H1 (cell line): ENCODE measurements at regions not wholly inside any gene's neighbourhood (a gene's known extent, or its start where the extent isn't known, plus 50 kb on each side); places are given as distances from the start of the nearest gene placed in this dataset.

Experiments
- CTCF ChIA-PET: fragments of 300-600 bp; sonication (Branson Sonifier 250); formaldehyde crosslinking; loops from one replicate; lab custom pipeline; 2021; ENCODE audit not compliant: partially characterized antibody; lab: Charles Lee
- POLR2A ChIA-PET: fragments of 300-600 bp; sonication (Branson Sonifier 250); formaldehyde crosslinking; loops from one replicate; lab custom pipeline; 2021; ENCODE audit warnings: inconsistent platforms; ENCODE audit not compliant: partially characterized antibody; lab: Charles Lee
- DNase-seq, 2 experiments: peaks; one replicate each; pipeline versions ENCODE4 v3.0.0 to v3.0.0-alpha.2; 2010 to 2022; ENCODE audit warnings: low spot score in 2 of 2, low read depth in 1 of 2, mixed read lengths in 1 of 2
- FAIRE-seq: peaks from 2 replicates; lab custom pipeline; 2011; peaks lifted over from hg19 to GRCh38; lab: Jason Lieb, UNC
- H2AFZ ChIP-seq: 2 replicates; pipeline ENCODE4 v1.8.1; 2012; ENCODE audit warnings: low read length, inconsistent platforms
- H2AK5ac ChIP-seq: 2 replicates; pipeline ENCODE4 v1.6.1; 2013; ENCODE audit warnings: low read depth, low read length
- H2BK120ac ChIP-seq: replicated peaks from 2 replicates; pipeline ENCODE3; 2013; ENCODE audit warnings: low read depth, low read length, inconsistent platforms
- H2BK12ac ChIP-seq: 2 replicates; pipeline ENCODE4 v1.6.1; 2013; ENCODE audit warnings: low read depth, low read length
- H2BK15ac ChIP-seq: 2 replicates; pipeline ENCODE4 v1.6.1; 2013; ENCODE audit warnings: low read length
- H2BK20ac ChIP-seq: 2 replicates; pipeline ENCODE4 v1.6.1; 2013; ENCODE audit warnings: low read length
- H2BK5ac ChIP-seq: 2 replicates; pipeline ENCODE4 v1.6.1; 2013; ENCODE audit warnings: low read depth, low read length
- H3K14ac ChIP-seq: 2 replicates; pipeline ENCODE4 v1.6.1; 2013; ENCODE audit warnings: inconsistent platforms; ENCODE audit not compliant: insufficient read length
- H3K18ac ChIP-seq: 2 replicates; pipeline ENCODE4 v1.6.1; 2013; ENCODE audit warnings: low read length; ENCODE audit errors: extremely low read depth
- H3K23ac ChIP-seq: 2 replicates; pipeline ENCODE4 v1.6.1; 2013; ENCODE audit warnings: inconsistent platforms; ENCODE audit not compliant: insufficient read length
- H3K23me2 ChIP-seq: 2 replicates; pipeline ENCODE4 v1.6.1; 2013; ENCODE audit warnings: low read depth, low read length
- H3K27ac ChIP-seq: 2 replicates; pipeline ENCODE4 v1.6.1; 2011; ENCODE audit warnings: low read depth, low read length, inconsistent platforms
- H3K27me3 ChIP-seq, 4 experiments: replicated peaks in 1 of 4; 1 replicate in 1 of 4; 2 replicates in 3 of 4; pipeline versions ENCODE4 v1.6.1 to v1.8.1; 2011 to 2013; ENCODE audit warnings: low read length in 3 of 4, mild to moderate bottlenecking in 3 of 4, inconsistent platforms in 2 of 4, mixed read lengths in 2 of 4, moderate library complexity in 1 of 4; ENCODE audit not compliant: control insufficient read depth in 3 of 4, insufficient read depth in 3 of 4; ENCODE audit errors: extremely low read depth in 1 of 4
- H3K36me3 ChIP-seq, 4 experiments: 2 replicates each; pipeline versions ENCODE4 v1.6.1 to v1.8.1; 2011 to 2013; ENCODE audit warnings: mild to moderate bottlenecking in 4 of 4, low read length in 3 of 4, moderate library complexity in 2 of 4, control low read depth in 1 of 4, inconsistent platforms in 1 of 4; ENCODE audit not compliant: insufficient read depth in 4 of 4, control insufficient read depth in 2 of 4
- H3K4ac ChIP-seq: replicated peaks from 2 replicates; pipeline ENCODE3; 2013; ENCODE audit warnings: low read length, low read depth, mixed read lengths, inconsistent platforms; ENCODE audit not compliant: insufficient read length
- H3K4me1 ChIP-seq, 4 experiments: replicated peaks in 1 of 4; 1 replicate in 1 of 4; 2 replicates in 3 of 4; pipeline versions ENCODE4 v1.6.1 to v1.8.1; 2011 to 2013; ENCODE audit warnings: low read length in 3 of 4, inconsistent platforms in 2 of 4, mixed read lengths in 1 of 4; ENCODE audit not compliant: insufficient read depth in 4 of 4, control insufficient read depth in 3 of 4
- H3K4me2 ChIP-seq, 2 experiments: 2 replicates each; pipeline versions ENCODE4 v1.6.1 to v1.8.1; 2011 to 2013; ENCODE audit warnings: low read depth in 2 of 2, low read length in 2 of 2, control low read depth in 1 of 2, inconsistent platforms in 1 of 2, mild to moderate bottlenecking in 1 of 2; ENCODE audit not compliant: insufficient read depth in 1 of 2
- H3K4me3 ChIP-seq, 4 experiments: fragments of 200-600, 300-600 bp in 1 of 4; sonication (generic), shearing (Covaris generic), sonication (Bioruptor Twin) in 1 of 4; 2 replicates each; pipeline versions ENCODE4 v1.5.1 to v1.8.1; 2011 to 2016; ENCODE audit warnings: low read length in 4 of 4, low read depth in 3 of 4, control low read depth in 2 of 4, inconsistent platforms in 2 of 4, mild to moderate bottlenecking in 2 of 4, mixed read lengths in 1 of 4, moderate library complexity in 1 of 4; ENCODE audit not compliant: insufficient read depth in 2 of 4; ENCODE audit errors: extremely low read depth in 1 of 4
- H3K56ac ChIP-seq: replicated peaks from 2 replicates; pipeline ENCODE3; 2013; ENCODE audit warnings: low read depth, mild to moderate bottlenecking, mixed read lengths, low read length, inconsistent platforms; ENCODE audit not compliant: insufficient read length
- H3K79me1 ChIP-seq: 2 replicates; pipeline ENCODE4 v1.6.1; 2013; ENCODE audit warnings: low read depth, low read length, control low read depth
- H3K79me2 ChIP-seq, 2 experiments: 2 replicates each; pipeline versions ENCODE4 v1.6.1 to v1.8.1; 2012 to 2013; ENCODE audit warnings: low read length in 2 of 2, mild to moderate bottlenecking in 2 of 2, inconsistent platforms in 1 of 2; ENCODE audit not compliant: insufficient read depth in 2 of 2, control insufficient read depth in 1 of 2
- H3K9ac ChIP-seq, 4 experiments: replicated peaks in 1 of 4; 1 replicate in 1 of 4; 2 replicates in 3 of 4; pipeline versions ENCODE4 v1.6.1 to v1.8.1; 2011 to 2013; ENCODE audit warnings: low read depth in 3 of 4, low read length in 3 of 4, control low read depth in 2 of 4, mild to moderate bottlenecking in 2 of 4, moderate library complexity in 2 of 4, inconsistent platforms in 1 of 4; ENCODE audit errors: extremely low read depth in 1 of 4
- H3K9me3 ChIP-seq, 2 experiments: 2 replicates each; pipeline versions ENCODE4 v1.6.1 to v1.8.1; 2012 to 2013; ENCODE audit warnings: mild to moderate bottlenecking in 2 of 2, moderate library complexity in 2 of 2, control low read depth in 1 of 2, inconsistent platforms in 1 of 2, low read depth in 1 of 2, low read length in 1 of 2, mixed read lengths in 1 of 2; ENCODE audit not compliant: insufficient read depth in 2 of 2
- H4K20me1 ChIP-seq, 2 experiments: replicated peaks in 1 of 2; 2 replicates each; pipeline versions ENCODE3 to v1.8.1; 2011 to 2013; ENCODE audit warnings: inconsistent platforms in 2 of 2, low read length in 2 of 2, mild to moderate bottlenecking in 1 of 2; ENCODE audit not compliant: insufficient read depth in 2 of 2, control insufficient read depth in 1 of 2
- H4K5ac ChIP-seq: 2 replicates; pipeline ENCODE4 v1.6.1; 2013; ENCODE audit warnings: low read length, low read depth, mixed read lengths, inconsistent platforms; ENCODE audit not compliant: insufficient read length
- H4K8ac ChIP-seq: 2 replicates; pipeline ENCODE4 v1.8.0; 2013; ENCODE audit warnings: mild to moderate bottlenecking, moderate library complexity, low read length, inconsistent platforms; ENCODE audit not compliant: insufficient read depth; ENCODE audit errors: extremely low read depth
- H4K91ac ChIP-seq: replicated peaks from 2 replicates; pipeline ENCODE3; 2013; ENCODE audit warnings: low read length, mixed read lengths, inconsistent platforms; ENCODE audit not compliant: insufficient read length
- ATF3 ChIP-seq: IDR thresholded peaks from 2 replicates; pipeline ENCODE4 v1.6.1; 2011; ENCODE audit warnings: low read depth, mild to moderate bottlenecking, low read length; ENCODE audit not compliant: insufficient read depth
- CHD2 ChIP-seq: IDR thresholded peaks from 2 replicates; pipeline ENCODE4 v1.6.1; 2012; ENCODE audit warnings: low read length, improper control_type of control experiment
- EGR1 ChIP-seq: IDR thresholded peaks from 2 replicates; pipeline ENCODE4 v1.6.1; 2011; ENCODE audit warnings: low read depth, low read length, borderline replicate concordance
- RFX5 ChIP-seq: IDR thresholded peaks from 2 replicates; pipeline ENCODE4 v1.6.1; 2011; ENCODE audit warnings: low read depth, low read length, improper control_type of control experiment, borderline replicate concordance
- RNF2 ChIP-seq: fragments of 200-900, 300-1000 bp; sonication (generic); IDR thresholded peaks from 2 replicates; pipeline ENCODE4 v1.7.1; 2016; ENCODE audit warnings: borderline replicate concordance, low read depth, mild to moderate bottlenecking, antibody characterized with exemption, low read length; ENCODE audit not compliant: poor library complexity, severe bottlenecking; ENCODE audit errors: missing control alignments
- RXRA ChIP-seq: IDR thresholded peaks from 2 replicates; pipeline ENCODE4 v1.6.1; 2011; ENCODE audit warnings: low read depth, mild to moderate bottlenecking, low read length, moderate library complexity; ENCODE audit not compliant: insufficient read depth
- SP1 ChIP-seq: IDR thresholded peaks from 2 replicates; pipeline ENCODE4 v1.6.1; 2011; ENCODE audit warnings: low read depth, low read length
- SUZ12 ChIP-seq: fragments of 200-600 bp; sonication (generic); IDR thresholded peaks from 2 replicates; pipeline ENCODE4 v1.6.1; 2012; ENCODE audit warnings: mild to moderate bottlenecking, inconsistent platforms, low read length, moderate library complexity, mixed read lengths
- TAF1 ChIP-seq: IDR thresholded peaks from 2 replicates; pipeline ENCODE4 v1.6.1; 2011; ENCODE audit warnings: mild to moderate bottlenecking, low read depth, low read length
- TEAD4 ChIP-seq: IDR thresholded peaks from 2 replicates; pipeline ENCODE4 v1.6.1; 2012; ENCODE audit warnings: low read depth, low read length, inconsistent platforms, mixed read lengths
- ZNF274 ChIP-seq: IDR thresholded peaks from 2 replicates; pipeline ENCODE4 v1.7.0; 2012; ENCODE audit warnings: low read length, borderline replicate concordance; ENCODE audit errors: extremely low read depth
- WGBS, 2 experiments: shearing (Covaris generic) in 1 of 2; methylation state at CpG; one replicate each; pipeline versions ENCODE4 v1.1.6 to v1.1.7; 2013 to 2015; ENCODE audit warnings: low lambda C conversion rate in 2 of 2, mixed read lengths in 2 of 2, inconsistent platforms in 1 of 2, low coverage in 1 of 2, missing lambda C conversion rate in 1 of 2; ENCODE audit not compliant: insufficient replicate concordance in 2 of 2, insufficient coverage in 1 of 2, insufficient read length in 1 of 2; ENCODE audit errors: extremely low coverage in 1 of 2, missing lambda C conversion rate in 1 of 2; 5-methylcytosine and 5-hydroxymethylcytosine counted together
- TF ChIP-seq, protein P1 (sequence below), 3 experiments: IDR thresholded peaks; 1 replicate in 2 of 3; 2 replicates in 1 of 3; pipeline versions ENCODE4 v1.5.1 to v1.6.1; 2011; ENCODE audit warnings: low read length in 3 of 3, mild to moderate bottlenecking in 3 of 3, inconsistent platforms in 2 of 3, low read depth in 1 of 3, moderate library complexity in 1 of 3; ENCODE audit not compliant: insufficient read depth in 1 of 3; ENCODE audit errors: control extremely low read depth in 1 of 3

DNA sequence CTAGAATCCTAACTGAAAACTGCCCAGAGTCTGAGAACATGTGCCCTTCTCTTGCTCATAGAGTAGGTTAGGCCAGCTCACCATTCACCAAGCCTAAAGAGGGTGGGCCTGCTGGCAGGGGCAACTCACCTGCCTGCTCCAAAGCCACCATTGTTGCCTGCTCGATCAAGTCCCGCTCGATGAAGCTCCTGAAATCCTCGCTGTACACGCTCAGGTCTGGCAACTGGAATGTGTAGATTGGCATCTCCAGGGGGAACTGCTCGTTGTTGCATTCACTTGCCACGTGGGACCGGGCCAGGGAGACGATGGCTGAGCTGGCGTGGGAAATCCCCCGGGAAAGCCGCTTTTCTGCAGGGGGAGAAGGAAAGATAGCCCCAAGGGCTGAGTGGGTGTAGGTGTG lies 232.2 kb downstream of the KLF13 start:
- H3K4ac ChIP-seq: no peak overlapping the region
- H3K23ac ChIP-seq: no peak overlapping the region
- H2BK5ac ChIP-seq: no peak overlapping the region
- no peak overlapping the region for H3K27ac ChIP-seq
- H2BK15ac ChIP-seq: no peak overlapping the region
- H3K27me3 ChIP-seq: no peaks in the 10 kb centered on the region
- no peaks in the 10 kb centered on the region for H3K9me3 ChIP-seq
- no peak overlapping the region for H4K5ac ChIP-seq
- H3K18ac ChIP-seq: no peak overlapping the region
- H2BK12ac ChIP-seq: no peak overlapping the region
- ChIA-PET POLR2A (interaction anchor here (0.6 kb wide), 1 partner anchor 26 kb away, joined by 3 read pairs; no protein-coding TSS in a partner anchor), CTCF (no interaction called here)
- no peaks in the 10 kb centered on the region; the same call in 1 of the 2 replicates for H3K23me2 ChIP-seq
- no peak overlapping the region for H3K9ac ChIP-seq
- H3K4me3 ChIP-seq: no peak overlapping the region
- no peak overlapping the region for H3K56ac ChIP-seq
- no peak for FAIRE-seq
- H4K20me1 ChIP-seq: peaks cover 0 to 4% of the 10 kb centered on the region in 2 experiments
- no peak overlapping the region for H4K91ac ChIP-seq
- H2AK5ac ChIP-seq: no peak overlapping the region
- 96% methylated on average over 12 of the region's 12 CpGs; no CpG with 5 or more reads in 1 of the 2 experiments for WGBS, 2 experiments
- no peaks in the 10 kb centered on the region for H3K79me1 ChIP-seq
- no peaks in the 10 kb centered on the region for H3K4me1 ChIP-seq
- no peak overlapping the region for H3K4me2 ChIP-seq
- no peaks in the 10 kb centered on the region for H3K36me3 ChIP-seq
- no peaks in the 10 kb centered on the region; a peak in 1 of 4 replicates for H3K79me2 ChIP-seq
- no peak overlapping the region for H2BK20ac ChIP-seq
- H4K8ac ChIP-seq: no peak overlapping the region
- no peak overlapping the region for H3K14ac ChIP-seq
- H2BK120ac ChIP-seq: no peak overlapping the region
- DNase-seq: no peak
- H2AFZ ChIP-seq: no peak overlapping the region
- TF ChIP-seq ATF3 (no peak), EGR1 (no peak), ZNF274 (no peak), SUZ12 (no peak), RXRA (no peak), CHD2 (no peak), RFX5 (no peak), TEAD4 (no peak), SP1 (no peak), RNF2 (no peak), TAF1 (no peak)
- TF ChIP-seq, protein P1, sequence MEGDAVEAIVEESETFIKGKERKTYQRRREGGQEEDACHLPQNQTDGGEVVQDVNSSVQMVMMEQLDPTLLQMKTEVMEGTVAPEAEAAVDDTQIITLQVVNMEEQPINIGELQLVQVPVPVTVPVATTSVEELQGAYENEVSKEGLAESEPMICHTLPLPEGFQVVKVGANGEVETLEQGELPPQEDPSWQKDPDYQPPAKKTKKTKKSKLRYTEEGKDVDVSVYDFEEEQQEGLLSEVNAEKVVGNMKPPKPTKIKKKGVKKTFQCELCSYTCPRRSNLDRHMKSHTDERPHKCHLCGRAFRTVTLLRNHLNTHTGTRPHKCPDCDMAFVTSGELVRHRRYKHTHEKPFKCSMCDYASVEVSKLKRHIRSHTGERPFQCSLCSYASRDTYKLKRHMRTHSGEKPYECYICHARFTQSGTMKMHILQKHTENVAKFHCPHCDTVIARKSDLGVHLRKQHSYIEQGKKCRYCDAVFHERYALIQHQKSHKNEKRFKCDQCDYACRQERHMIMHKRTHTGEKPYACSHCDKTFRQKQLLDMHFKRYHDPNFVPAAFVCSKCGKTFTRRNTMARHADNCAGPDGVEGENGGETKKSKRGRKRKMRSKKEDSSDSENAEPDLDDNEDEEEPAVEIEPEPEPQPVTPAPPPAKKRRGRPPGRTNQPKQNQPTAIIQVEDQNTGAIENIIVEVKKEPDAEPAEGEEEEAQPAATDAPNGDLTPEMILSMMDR (IDR thresholded peaks at IDR 0.05; ENCODE audit: control extremely low read depth in 1 of 3, insufficient read depth in 1 of 3, low read depth in 1 of 3, low read length in 3 of 3): no peak
